HCT116 (cell line): ENCODE measurements at regions not wholly inside any gene's neighbourhood (a gene's known extent, or its start where the extent isn't known, plus 50 kb on each side); places are given as distances from the start of the nearest gene placed in this dataset.

ENCODE experiments used
- EGR1 ChIP-seq: IDR thresholded peaks from 2 replicates; pipeline ENCODE4 v1.6.1; 2012; ENCODE audit warnings: low read depth
- EZH2phosphoT487 ChIP-seq: fragments of 200-600 bp; IDR thresholded peaks from 2 replicates; pipeline ENCODE4 v1.6.1; 2018; ENCODE audit warnings: antibody characterized with exemption, borderline replicate concordance
- POLR2A ChIP-seq: IDR thresholded peaks from 2 replicates; pipeline ENCODE4 v1.7.0; 2011; ENCODE audit warnings: borderline replicate concordance; ENCODE audit not compliant: insufficient read depth, insufficient read length; ENCODE audit errors: extremely low read depth
- POLR2AphosphoS5 ChIP-seq: IDR thresholded peaks from 2 replicates; pipeline ENCODE4 v1.6.1; 2011; ENCODE audit warnings: mild to moderate bottlenecking, low read depth, low read length, moderate library complexity
- SP1 ChIP-seq: IDR thresholded peaks from 2 replicates; pipeline ENCODE4 v1.6.1; 2012; ENCODE audit warnings: low read depth
- TF ChIP-seq, protein P1 (sequence below), 3 experiments: fragments of 200-600 bp in 1 of 3; sonication (generic) in 1 of 3; IDR thresholded peaks in 2 of 3; conservative IDR thresholded peaks in 1 of 3; 2 replicates each; pipeline ENCODE4 v1.5.1; 2012 to 2017; ENCODE audit warnings: low read depth in 2 of 3, low read length in 2 of 3, antibody characterized with exemption in 1 of 3, borderline replicate concordance in 1 of 3, control low read depth in 1 of 3, mild to moderate bottlenecking in 1 of 3, mixed read lengths in 1 of 3, mixed run types in 1 of 3, moderate library complexity in 1 of 3; ENCODE audit not compliant: insufficient read depth in 1 of 3
- TF ChIP-seq, protein P2 (sequence below): IDR thresholded peaks from 2 replicates; pipeline ENCODE4 v1.6.1; 2012; ENCODE audit warnings: low read depth
- TF ChIP-seq, protein P3 (sequence below): IDR thresholded peaks from 2 replicates; pipeline ENCODE4 v1.6.1; 2011; ENCODE audit warnings: mild to moderate bottlenecking, low read length, moderate library complexity; ENCODE audit not compliant: insufficient replicate concordance; ENCODE audit errors: extremely low read depth

DNA sequence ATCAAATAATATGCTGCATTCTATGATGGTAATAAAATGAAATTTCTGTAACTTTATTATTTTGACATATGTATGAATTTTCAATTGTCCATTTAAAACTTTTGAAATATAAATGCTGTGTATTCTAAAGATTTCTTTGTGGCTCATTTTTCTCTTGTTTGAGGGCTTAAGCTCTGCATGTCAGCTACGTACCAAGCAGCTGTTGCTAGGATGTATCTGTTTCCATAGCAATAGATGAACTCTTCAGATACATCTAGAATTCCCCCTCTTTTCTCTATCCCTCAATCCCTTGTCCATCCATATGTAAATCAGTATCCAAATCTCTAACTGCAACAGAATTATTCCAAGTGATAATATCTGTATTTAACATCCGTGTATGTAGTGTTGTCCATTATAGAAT, 76.5 kb upstream of the OPRM1 start:
- TF ChIP-seq, protein P1, sequence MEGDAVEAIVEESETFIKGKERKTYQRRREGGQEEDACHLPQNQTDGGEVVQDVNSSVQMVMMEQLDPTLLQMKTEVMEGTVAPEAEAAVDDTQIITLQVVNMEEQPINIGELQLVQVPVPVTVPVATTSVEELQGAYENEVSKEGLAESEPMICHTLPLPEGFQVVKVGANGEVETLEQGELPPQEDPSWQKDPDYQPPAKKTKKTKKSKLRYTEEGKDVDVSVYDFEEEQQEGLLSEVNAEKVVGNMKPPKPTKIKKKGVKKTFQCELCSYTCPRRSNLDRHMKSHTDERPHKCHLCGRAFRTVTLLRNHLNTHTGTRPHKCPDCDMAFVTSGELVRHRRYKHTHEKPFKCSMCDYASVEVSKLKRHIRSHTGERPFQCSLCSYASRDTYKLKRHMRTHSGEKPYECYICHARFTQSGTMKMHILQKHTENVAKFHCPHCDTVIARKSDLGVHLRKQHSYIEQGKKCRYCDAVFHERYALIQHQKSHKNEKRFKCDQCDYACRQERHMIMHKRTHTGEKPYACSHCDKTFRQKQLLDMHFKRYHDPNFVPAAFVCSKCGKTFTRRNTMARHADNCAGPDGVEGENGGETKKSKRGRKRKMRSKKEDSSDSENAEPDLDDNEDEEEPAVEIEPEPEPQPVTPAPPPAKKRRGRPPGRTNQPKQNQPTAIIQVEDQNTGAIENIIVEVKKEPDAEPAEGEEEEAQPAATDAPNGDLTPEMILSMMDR (IDR thresholded peaks at IDR 0.05 in 2 of 3, conservative IDR thresholded peaks at IDR 0.05 in 1 of 3; ENCODE audit: borderline replicate concordance in 1 of 3, insufficient read depth in 1 of 3, low read depth in 2 of 3, low read length in 2 of 3), result no peak
- no peak for TF ChIP-seq POLR2A
- TF ChIP-seq, protein P2, sequence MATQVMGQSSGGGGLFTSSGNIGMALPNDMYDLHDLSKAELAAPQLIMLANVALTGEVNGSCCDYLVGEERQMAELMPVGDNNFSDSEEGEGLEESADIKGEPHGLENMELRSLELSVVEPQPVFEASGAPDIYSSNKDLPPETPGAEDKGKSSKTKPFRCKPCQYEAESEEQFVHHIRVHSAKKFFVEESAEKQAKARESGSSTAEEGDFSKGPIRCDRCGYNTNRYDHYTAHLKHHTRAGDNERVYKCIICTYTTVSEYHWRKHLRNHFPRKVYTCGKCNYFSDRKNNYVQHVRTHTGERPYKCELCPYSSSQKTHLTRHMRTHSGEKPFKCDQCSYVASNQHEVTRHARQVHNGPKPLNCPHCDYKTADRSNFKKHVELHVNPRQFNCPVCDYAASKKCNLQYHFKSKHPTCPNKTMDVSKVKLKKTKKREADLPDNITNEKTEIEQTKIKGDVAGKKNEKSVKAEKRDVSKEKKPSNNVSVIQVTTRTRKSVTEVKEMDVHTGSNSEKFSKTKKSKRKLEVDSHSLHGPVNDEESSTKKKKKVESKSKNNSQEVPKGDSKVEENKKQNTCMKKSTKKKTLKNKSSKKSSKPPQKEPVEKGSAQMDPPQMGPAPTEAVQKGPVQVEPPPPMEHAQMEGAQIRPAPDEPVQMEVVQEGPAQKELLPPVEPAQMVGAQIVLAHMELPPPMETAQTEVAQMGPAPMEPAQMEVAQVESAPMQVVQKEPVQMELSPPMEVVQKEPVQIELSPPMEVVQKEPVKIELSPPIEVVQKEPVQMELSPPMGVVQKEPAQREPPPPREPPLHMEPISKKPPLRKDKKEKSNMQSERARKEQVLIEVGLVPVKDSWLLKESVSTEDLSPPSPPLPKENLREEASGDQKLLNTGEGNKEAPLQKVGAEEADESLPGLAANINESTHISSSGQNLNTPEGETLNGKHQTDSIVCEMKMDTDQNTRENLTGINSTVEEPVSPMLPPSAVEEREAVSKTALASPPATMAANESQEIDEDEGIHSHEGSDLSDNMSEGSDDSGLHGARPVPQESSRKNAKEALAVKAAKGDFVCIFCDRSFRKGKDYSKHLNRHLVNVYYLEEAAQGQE, result no peak
- TF ChIP-seq EGR1, result no peak
- TF ChIP-seq EZH2phosphoT487, result no peak
- TF ChIP-seq POLR2AphosphoS5, result no peak
- TF ChIP-seq, protein P3, sequence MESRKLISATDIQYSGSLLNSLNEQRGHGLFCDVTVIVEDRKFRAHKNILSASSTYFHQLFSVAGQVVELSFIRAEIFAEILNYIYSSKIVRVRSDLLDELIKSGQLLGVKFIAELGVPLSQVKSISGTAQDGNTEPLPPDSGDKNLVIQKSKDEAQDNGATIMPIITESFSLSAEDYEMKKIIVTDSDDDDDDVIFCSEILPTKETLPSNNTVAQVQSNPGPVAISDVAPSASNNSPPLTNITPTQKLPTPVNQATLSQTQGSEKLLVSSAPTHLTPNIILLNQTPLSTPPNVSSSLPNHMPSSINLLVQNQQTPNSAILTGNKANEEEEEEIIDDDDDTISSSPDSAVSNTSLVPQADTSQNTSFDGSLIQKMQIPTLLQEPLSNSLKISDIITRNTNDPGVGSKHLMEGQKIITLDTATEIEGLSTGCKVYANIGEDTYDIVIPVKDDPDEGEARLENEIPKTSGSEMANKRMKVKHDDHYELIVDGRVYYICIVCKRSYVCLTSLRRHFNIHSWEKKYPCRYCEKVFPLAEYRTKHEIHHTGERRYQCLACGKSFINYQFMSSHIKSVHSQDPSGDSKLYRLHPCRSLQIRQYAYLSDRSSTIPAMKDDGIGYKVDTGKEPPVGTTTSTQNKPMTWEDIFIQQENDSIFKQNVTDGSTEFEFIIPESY, result no peak
- no peak for TF ChIP-seq SP1
